ENCODE measurements at regions not wholly inside any gene's neighbourhood (a gene's known extent, or its start where the extent isn't known, plus 50 kb on each side); places are given as distances from the start of the nearest gene placed in this dataset.

GRCh38 chr4:11116940-11117339 is 311.8 kb downstream of the HS3ST1 start:
- Histone ChIP-seq H3K36me3 (ENCODE audit: control insufficient read depth, insufficient read depth, low read length) (no peaks in the 10 kb centered on the region), H3K9me3 (ENCODE audit: control insufficient read depth, insufficient read depth, low read length) (no peaks in the 10 kb centered on the region), H3K4me3 (ENCODE audit: low read depth, low read length) (no peak overlapping the region), H3K27me3 (ENCODE audit: control insufficient read depth, insufficient read depth, low read length) (no peaks in the 10 kb centered on the region), H3K9ac (ENCODE audit: low read depth, low read length) (no peak overlapping the region), H3K4me1 (ENCODE audit: control insufficient read depth, insufficient read depth, low read length) (peaks cover 4% of the 10 kb centered on the region)

GRCh38 chr4:11111876-11112275 is 316.8 kb downstream of the HS3ST1 start:
- Histone ChIP-seq H3K9me3 (ENCODE audit: control insufficient read depth, insufficient read depth, low read length) (no peaks in the 10 kb centered on the region), H3K9ac (ENCODE audit: low read depth, low read length) (no peak overlapping the region), H3K4me3 (ENCODE audit: low read depth, low read length) (no peak overlapping the region), H3K27me3 (ENCODE audit: control insufficient read depth, insufficient read depth, low read length) (no peaks in the 10 kb centered on the region), H3K4me1 (ENCODE audit: control insufficient read depth, insufficient read depth, low read length) (peaks cover 3% of the 10 kb centered on the region), H3K36me3 (ENCODE audit: control insufficient read depth, insufficient read depth, low read length) (no peaks in the 10 kb centered on the region)

GRCh38 chr4:11111370-11111769 is 317.3 kb downstream of the HS3ST1 start:
- Histone ChIP-seq H3K27me3 (ENCODE audit: control insufficient read depth, insufficient read depth, low read length) (no peaks in the 10 kb centered on the region), H3K36me3 (ENCODE audit: control insufficient read depth, insufficient read depth, low read length) (no peaks in the 10 kb centered on the region), H3K4me1 (ENCODE audit: control insufficient read depth, insufficient read depth, low read length) (no peaks in the 10 kb centered on the region), H3K4me3 (ENCODE audit: low read depth, low read length) (no peak overlapping the region), H3K9me3 (ENCODE audit: control insufficient read depth, insufficient read depth, low read length) (no peaks in the 10 kb centered on the region), H3K9ac (ENCODE audit: low read depth, low read length) (no peak overlapping the region)

GRCh38 chr4:11106759-11107158 is 321.9 kb downstream of the HS3ST1 start:
- no peaks in the 10 kb centered on the region for H3K9me3 ChIP-seq (ENCODE audit: control insufficient read depth, insufficient read depth, low read length)
- H3K4me1 ChIP-seq (ENCODE audit: control insufficient read depth, insufficient read depth, low read length) = no peaks in the 10 kb centered on the region
- H3K4me3 ChIP-seq (ENCODE audit: low read depth, low read length) = no peak overlapping the region
- no peaks in the 10 kb centered on the region for H3K27me3 ChIP-seq (ENCODE audit: control insufficient read depth, insufficient read depth, low read length)
- H3K9ac ChIP-seq (ENCODE audit: low read depth, low read length) = no peak overlapping the region
- no peaks in the 10 kb centered on the region for H3K36me3 ChIP-seq (ENCODE audit: control insufficient read depth, insufficient read depth, low read length)

GRCh38 chr4:11106190-11106589 is 322.5 kb downstream of the HS3ST1 start:
- Histone ChIP-seq H3K9ac (ENCODE audit: low read depth, low read length) (no peak overlapping the region), H3K9me3 (ENCODE audit: control insufficient read depth, insufficient read depth, low read length) (no peaks in the 10 kb centered on the region), H3K4me3 (ENCODE audit: low read depth, low read length) (no peak overlapping the region), H3K27me3 (ENCODE audit: control insufficient read depth, insufficient read depth, low read length) (no peaks in the 10 kb centered on the region), H3K36me3 (ENCODE audit: control insufficient read depth, insufficient read depth, low read length) (no peaks in the 10 kb centered on the region), H3K4me1 (ENCODE audit: control insufficient read depth, insufficient read depth, low read length) (no peaks in the 10 kb centered on the region)

- Histone ChIP-seq H3K9me3 (ENCODE audit: control insufficient read depth, insufficient read depth, low read length) (no peaks in the 10 kb centered on the region), H3K36me3 (ENCODE audit: control insufficient read depth, insufficient read depth, low read length) (no peaks in the 10 kb centered on the region), H3K9ac (ENCODE audit: low read depth, low read length) (no peak overlapping the region), H3K4me1 (ENCODE audit: control insufficient read depth, insufficient read depth, low read length) (no peaks in the 10 kb centered on the region), H3K27me3 (ENCODE audit: control insufficient read depth, insufficient read depth, low read length) (no peaks in the 10 kb centered on the region), H3K4me3 (ENCODE audit: low read depth, low read length) (no peak overlapping the region)
Observed at GRCh38 chr4:11105715-11106114, 323.0 kb downstream of the HS3ST1 start.

GRCh38 chr4:11098461-11098860 is 330.2 kb downstream of the HS3ST1 start:
- Histone ChIP-seq H3K9me3 (ENCODE audit: control insufficient read depth, insufficient read depth, low read length) (no peaks in the 10 kb centered on the region), H3K4me3 (ENCODE audit: low read depth, low read length) (no peak overlapping the region), H3K27me3 (ENCODE audit: control insufficient read depth, insufficient read depth, low read length) (no peaks in the 10 kb centered on the region), H3K4me1 (ENCODE audit: control insufficient read depth, insufficient read depth, low read length) (no peaks in the 10 kb centered on the region), H3K36me3 (ENCODE audit: control insufficient read depth, insufficient read depth, low read length) (no peaks in the 10 kb centered on the region), H3K9ac (ENCODE audit: low read depth, low read length) (no peak overlapping the region)

- H3K36me3 ChIP-seq (ENCODE audit: control insufficient read depth, insufficient read depth, low read length) = no peaks in the 10 kb centered on the region
- no peak overlapping the region for H3K4me3 ChIP-seq (ENCODE audit: low read depth, low read length)
- no peaks in the 10 kb centered on the region for H3K9me3 ChIP-seq (ENCODE audit: control insufficient read depth, insufficient read depth, low read length)
- H3K4me1 ChIP-seq (ENCODE audit: control insufficient read depth, insufficient read depth, low read length) = no peaks in the 10 kb centered on the region
- H3K27me3 ChIP-seq (ENCODE audit: control insufficient read depth, insufficient read depth, low read length) = no peaks in the 10 kb centered on the region
- H3K9ac ChIP-seq (ENCODE audit: low read depth, low read length) = no peak overlapping the region
Observed at GRCh38 chr4:11097725-11098124, 331.0 kb downstream of the HS3ST1 start.

- Histone ChIP-seq H3K36me3 (ENCODE audit: control insufficient read depth, insufficient read depth, low read length) (no peaks in the 10 kb centered on the region), H3K27me3 (ENCODE audit: control insufficient read depth, insufficient read depth, low read length) (no peaks in the 10 kb centered on the region), H3K9ac (ENCODE audit: low read depth, low read length) (no peak overlapping the region), H3K4me1 (ENCODE audit: control insufficient read depth, insufficient read depth, low read length) (no peaks in the 10 kb centered on the region), H3K9me3 (ENCODE audit: control insufficient read depth, insufficient read depth, low read length) (no peaks in the 10 kb centered on the region), H3K4me3 (ENCODE audit: low read depth, low read length) (no peak overlapping the region)
Observed at GRCh38 chr4:11081006-11081405, 347.7 kb downstream of the HS3ST1 start.

- Histone ChIP-seq H3K4me3 (ENCODE audit: low read depth, low read length) (no peak overlapping the region), H3K36me3 (ENCODE audit: control insufficient read depth, insufficient read depth, low read length) (no peaks in the 10 kb centered on the region)
Observed at GRCh38 chr4:11079171-11079570, 349.5 kb downstream of the HS3ST1 start.

GRCh38 chr4:11074581-11075241 is 354.0 kb downstream of the HS3ST1 start:
- Histone ChIP-seq H3K4me1 (ENCODE audit: control insufficient read depth, insufficient read depth, low read length) (peaks cover 4% of the 10 kb centered on the region), H3K9me3 (ENCODE audit: control insufficient read depth, insufficient read depth, low read length) (no peaks in the 10 kb centered on the region), H3K4me3 (ENCODE audit: low read depth, low read length) (no peak overlapping the region), H3K9ac (ENCODE audit: low read depth, low read length) (no peak overlapping the region), H3K27me3 (ENCODE audit: control insufficient read depth, insufficient read depth, low read length) (no peaks in the 10 kb centered on the region), H3K36me3 (ENCODE audit: control insufficient read depth, insufficient read depth, low read length) (no peaks in the 10 kb centered on the region)

More at GRCh38 chr4:11079171-11079570, 349.5 kb downstream of the HS3ST1 start:
- Histone ChIP-seq H3K9ac (ENCODE audit: low read depth, low read length) (no peak overlapping the region), H3K9me3 (ENCODE audit: control insufficient read depth, insufficient read depth, low read length) (no peaks in the 10 kb centered on the region), H3K4me1 (ENCODE audit: control insufficient read depth, insufficient read depth, low read length) (no peaks in the 10 kb centered on the region), H3K27me3 (ENCODE audit: control insufficient read depth, insufficient read depth, low read length) (no peaks in the 10 kb centered on the region)

GRCh38 chr4:11073621-11074051 is 355.1 kb downstream of the HS3ST1 start:
- H3K27me3 ChIP-seq (ENCODE audit: control insufficient read depth, insufficient read depth, low read length) = no peaks in the 10 kb centered on the region
- H3K9me3 ChIP-seq (ENCODE audit: control insufficient read depth, insufficient read depth, low read length) = no peaks in the 10 kb centered on the region
- H3K4me1 ChIP-seq (ENCODE audit: control insufficient read depth, insufficient read depth, low read length) = peaks cover 4% of the 10 kb centered on the region
- H3K36me3 ChIP-seq (ENCODE audit: control insufficient read depth, insufficient read depth, low read length) = no peaks in the 10 kb centered on the region
- no peak overlapping the region for H3K9ac ChIP-seq (ENCODE audit: low read depth, low read length)
- no peak overlapping the region for H3K4me3 ChIP-seq (ENCODE audit: low read depth, low read length)

Data from iPS-15b (cell line).